Transverse colon (tissue), 3 donors: ENCODE measurements at regions not wholly inside any gene's neighbourhood (a gene's known extent, or its start where the extent isn't known, plus 50 kb on each side); places are given as distances from the start of the nearest gene placed in this dataset.

ENCODE experiments used
- CTCF ChIP-seq, 5 experiments: fragments of 200-600 bp in 3 of 5; fragments of 450-650 bp in 2 of 5; sonication (generic) in 3 of 5; IDR thresholded peaks; 1 replicate in 2 of 5; 2 replicates in 3 of 5; pipeline ENCODE4 v1.5.1; 2016 to 2017; ENCODE audit warnings: antibody characterized with exemption in 5 of 5, inconsistent platforms in 3 of 5, mild to moderate bottlenecking in 2 of 5, moderate library complexity in 1 of 5
- POLR2A ChIP-seq: fragments of 450-650 bp; IDR thresholded peaks from one replicate; pipeline ENCODE4 v1.6.1; 2016; ENCODE audit warnings: antibody characterized with exemption, mild to moderate bottlenecking, moderate library complexity

DNA sequence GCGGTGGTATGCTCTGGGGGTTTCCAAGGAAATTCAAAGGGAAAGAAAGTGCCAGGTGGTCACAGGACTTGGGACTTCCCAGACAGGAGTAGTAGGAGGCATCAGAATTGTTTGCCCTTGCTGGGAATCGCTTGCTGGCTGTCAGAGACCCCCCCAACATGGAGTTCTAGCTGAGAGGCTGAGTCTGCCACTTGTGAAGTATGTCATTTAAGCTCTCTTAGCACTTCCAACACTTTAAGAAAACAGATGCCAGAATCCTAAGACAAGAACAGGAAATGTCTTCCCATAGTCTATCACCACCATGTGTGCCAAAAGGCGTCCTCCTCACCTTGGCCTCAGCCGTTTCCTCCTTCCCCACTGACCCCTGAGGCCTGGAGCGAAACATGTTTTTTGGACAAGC, 193.8 kb upstream of the IRX3 start:
- TF ChIP-seq POLR2A (no peak), CTCF (IDR thresholded peaks at IDR 0.05) (no peak)
